ENCODE measurements at regions not wholly inside any gene's neighbourhood (a gene's known extent, or its start where the extent isn't known, plus 50 kb on each side); places are given as distances from the start of the nearest gene placed in this dataset.

GRCh38 chr9:29336281-29336680 lies 1763.0 kb upstream of the C9orf72 start:
- no peaks in the 10 kb centered on the region for H3K27me3 ChIP-seq (ENCODE audit: insufficient read depth, low read depth)
- ChIA-PET CTCF (no interaction called here), POLR2A (ENCODE audit: unreplicated experiment) (no interaction called here)
- no peak overlapping the region for H3K27ac ChIP-seq
- DNase-seq, result no peak
- BruUV-seq (replicated peaks), result no TSS peak
- no peaks in the 10 kb centered on the region for H3F3A ChIP-seq (ENCODE audit: insufficient read depth, low read depth)
- no peak overlapping the region for H2AFZ ChIP-seq
- no peak overlapping the region for H3K4me3 ChIP-seq
- H3K9me3 ChIP-seq (ENCODE audit: insufficient read depth, low read depth), result no peaks in the 10 kb centered on the region
- no peaks in the 10 kb centered on the region for H3K9me2 ChIP-seq (ENCODE audit: insufficient read depth)
- H3K79me2 ChIP-seq (ENCODE audit: low read depth), result no peaks in the 10 kb centered on the region
- H3K4me1 ChIP-seq (replicated peaks; ENCODE audit: insufficient read depth), result no peaks in the 10 kb centered on the region
- H4K20me1 ChIP-seq (ENCODE audit: insufficient read depth), result no peaks in the 10 kb centered on the region
- no peak for TF ChIP-seq EZH2 (IDR thresholded peaks at IDR 0.05; ENCODE audit: low read depth)
- no peak for TF ChIP-seq CTCF (conservative IDR thresholded peaks at IDR 0.05)
- H3K4me2 ChIP-seq, result no peak overlapping the region
- H3K36me3 ChIP-seq (ENCODE audit: low read depth), result no peaks in the 10 kb centered on the region
- intact Hi-C loops (cut with micrococcal nuclease; ENCODE audit: unreplicated experiment), result no loop called here

- no peak for DNase-seq
- CTCF ChIA-PET, result no interaction called here
Measured at GRCh38 chr9:29339387-29339786, 1766.1 kb upstream of the C9orf72 start.

GRCh38 chr9:29348999-29349398 lies 1775.7 kb upstream of the C9orf72 start:
- H3K4me1 ChIP-seq (replicated peaks; ENCODE audit: insufficient read depth), result no peaks in the 10 kb centered on the region
- no peak overlapping the region for H3K27ac ChIP-seq
- no peaks in the 10 kb centered on the region for H3K79me2 ChIP-seq (ENCODE audit: low read depth)
- no TSS peak for BruUV-seq (replicated peaks)
- no peak for TF ChIP-seq EZH2 (IDR thresholded peaks at IDR 0.05; ENCODE audit: low read depth)
- TF ChIP-seq CTCF (conservative IDR thresholded peaks at IDR 0.05), result no peak
- no peak overlapping the region for H2AFZ ChIP-seq
- H3K4me2 ChIP-seq, result no peak overlapping the region
- H3K9me3 ChIP-seq (ENCODE audit: insufficient read depth, low read depth), result no peaks in the 10 kb centered on the region
- H3K9me2 ChIP-seq (ENCODE audit: insufficient read depth), result no peaks in the 10 kb centered on the region
- H4K20me1 ChIP-seq (ENCODE audit: insufficient read depth), result no peaks in the 10 kb centered on the region
- no peak for DNase-seq
- intact Hi-C loops (cut with micrococcal nuclease; ENCODE audit: unreplicated experiment), result no loop called here
- H3K4me3 ChIP-seq, result no peak overlapping the region
- H3K36me3 ChIP-seq (ENCODE audit: low read depth), result no peaks in the 10 kb centered on the region
- CTCF ChIA-PET, result no interaction called here
- POLR2A ChIA-PET (ENCODE audit: unreplicated experiment), result no interaction called here
- H3K27me3 ChIP-seq (ENCODE audit: insufficient read depth, low read depth), result no peaks in the 10 kb centered on the region
- H3F3A ChIP-seq (ENCODE audit: insufficient read depth, low read depth), result no peaks in the 10 kb centered on the region

More at GRCh38 chr9:29339387-29339786, 1766.1 kb upstream of the C9orf72 start:
- intact Hi-C loops (cut with micrococcal nuclease; ENCODE audit: unreplicated experiment), result no loop called here
- Histone ChIP-seq H3K9me3 (ENCODE audit: insufficient read depth, low read depth) (no peaks in the 10 kb centered on the region), H3K27ac (no peak overlapping the region), H3K9me2 (ENCODE audit: insufficient read depth) (no peaks in the 10 kb centered on the region), H3K4me3 (no peak overlapping the region), H2AFZ (no peak overlapping the region), H3K4me2 (no peak overlapping the region), H3F3A (ENCODE audit: insufficient read depth, low read depth) (no peaks in the 10 kb centered on the region), H3K4me1 (replicated peaks; ENCODE audit: insufficient read depth) (no peaks in the 10 kb centered on the region), H3K79me2 (ENCODE audit: low read depth) (no peaks in the 10 kb centered on the region), H3K36me3 (ENCODE audit: low read depth) (no peaks in the 10 kb centered on the region), H4K20me1 (ENCODE audit: insufficient read depth) (no peaks in the 10 kb centered on the region), H3K27me3 (ENCODE audit: insufficient read depth, low read depth) (no peaks in the 10 kb centered on the region)
- POLR2A ChIA-PET (ENCODE audit: unreplicated experiment), result no interaction called here
- no peak for TF ChIP-seq EZH2 (IDR thresholded peaks at IDR 0.05; ENCODE audit: low read depth)
- no TSS peak for BruUV-seq (replicated peaks)

GRCh38 chr9:29389421-29389820 lies 1816.1 kb upstream of the C9orf72 start:
- TF ChIP-seq CTCF (conservative IDR thresholded peaks at IDR 0.05) (no peak), EZH2 (IDR thresholded peaks at IDR 0.05; ENCODE audit: low read depth) (no peak)
- H3K27me3 ChIP-seq (ENCODE audit: insufficient read depth, low read depth), result no peaks in the 10 kb centered on the region
- H3K9me2 ChIP-seq (ENCODE audit: insufficient read depth), result no peaks in the 10 kb centered on the region; the same call in 1 of the 2 replicates
- no peaks in the 10 kb centered on the region for H3K9me3 ChIP-seq (ENCODE audit: insufficient read depth, low read depth)
- CTCF ChIA-PET, result no interaction called here
- H3F3A ChIP-seq (ENCODE audit: insufficient read depth, low read depth), result no peaks in the 10 kb centered on the region
- intact Hi-C loops (cut with micrococcal nuclease; ENCODE audit: unreplicated experiment), result no loop called here
- DNase-seq, result no peak
- H2AFZ ChIP-seq, result no peak overlapping the region
- POLR2A ChIA-PET (ENCODE audit: unreplicated experiment), result no interaction called here
- H3K27ac ChIP-seq, result no peak overlapping the region
- H3K4me2 ChIP-seq, result no peak overlapping the region
- no peaks in the 10 kb centered on the region for H3K4me1 ChIP-seq (replicated peaks; ENCODE audit: insufficient read depth)
- H3K36me3 ChIP-seq (ENCODE audit: low read depth), result no peaks in the 10 kb centered on the region
- no peak overlapping the region for H3K4me3 ChIP-seq
- no TSS peak for BruUV-seq (replicated peaks)
- H4K20me1 ChIP-seq (ENCODE audit: insufficient read depth), result no peaks in the 10 kb centered on the region
- no peaks in the 10 kb centered on the region for H3K79me2 ChIP-seq (ENCODE audit: low read depth)

Data from PC-9 (cell line).